GM18505 (cell line): ENCODE measurements at regions not wholly inside any gene's neighbourhood (a gene's known extent, or its start where the extent isn't known, plus 50 kb on each side); places are given as distances from the start of the nearest gene placed in this dataset.
"Not testable (repeated sequence)": the region's sequence is repeated elsewhere in the genome, so short reads cannot be mapped to it uniquely, and the experiment has no call there.

ENCODE experiments used
- ATAC-seq: cut with Tn5 transposase; IDR thresholded peaks from one replicate; pipeline ENCODE4 v1.9.1; 2021; ENCODE audit not compliant: unreplicated experiment

DNA sequence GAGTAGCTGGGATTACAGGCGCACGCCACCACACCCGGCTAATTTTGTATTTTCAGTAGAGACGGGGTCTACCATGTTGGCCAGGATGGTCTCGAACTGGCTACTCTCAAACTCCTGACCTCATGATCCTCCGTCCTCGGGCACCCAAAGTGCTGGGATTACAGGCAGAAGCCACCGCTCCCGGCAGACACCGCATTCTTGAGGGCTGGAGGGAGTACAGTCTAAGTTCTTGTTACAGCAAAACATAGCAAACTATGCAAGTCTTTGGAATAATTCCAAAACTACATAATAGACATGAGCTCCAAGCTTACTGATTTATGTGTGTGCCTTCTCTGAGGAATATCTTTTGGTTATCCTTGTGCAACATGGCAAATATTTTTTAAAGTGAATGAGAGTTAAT lies 299.1 kb upstream of the ZNF658 start:
- not testable (repeated sequence) for ATAC-seq

DNA sequence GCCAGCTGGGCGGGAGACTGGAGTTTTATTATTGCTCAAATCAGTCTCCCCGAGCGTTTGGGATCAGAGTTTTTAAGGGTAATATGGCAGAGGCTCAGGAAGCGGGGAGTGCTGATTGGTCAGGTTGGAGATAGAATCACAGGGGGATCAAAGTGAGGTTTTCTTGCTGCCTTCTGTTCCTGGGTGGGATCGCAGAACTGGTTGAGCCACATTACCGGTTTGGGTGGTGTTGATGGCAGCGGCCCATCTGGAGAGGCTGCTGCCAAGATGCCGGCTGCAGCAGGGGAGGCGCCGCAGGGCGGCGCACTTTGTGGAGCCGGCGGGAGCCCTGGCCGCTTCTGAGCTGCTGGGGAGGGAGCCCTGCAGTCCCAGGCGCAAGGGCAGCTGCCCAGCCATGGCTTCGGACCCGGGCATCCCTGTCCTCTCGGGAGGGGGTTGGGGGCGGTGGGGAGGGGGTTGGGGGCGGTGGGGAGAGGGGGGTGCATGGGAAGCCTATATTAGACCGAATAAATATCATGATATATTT lies 268.9 kb upstream of the ZNF658 start:
- not testable (repeated sequence) for ATAC-seq

DNA sequence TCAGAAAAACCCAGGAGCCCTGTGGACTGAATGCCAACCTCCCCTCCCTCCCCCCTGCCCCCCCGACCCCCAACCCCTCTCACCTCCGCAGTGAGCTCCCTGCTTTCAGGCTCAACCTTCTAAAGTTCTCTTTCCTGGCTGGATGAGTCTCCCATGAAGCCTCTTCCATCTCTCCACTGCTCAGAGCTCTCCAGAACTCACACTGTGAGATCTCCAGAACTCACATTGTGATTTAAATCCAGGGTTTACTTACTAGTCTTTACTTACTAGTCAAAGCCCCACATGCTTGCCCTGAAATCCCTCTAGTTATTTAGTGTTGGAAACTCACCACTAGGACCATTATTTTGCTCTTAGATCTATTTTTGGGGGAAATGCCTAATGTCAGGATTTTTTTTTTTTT lies 252.8 kb upstream of the ZNF658 start:
- ATAC-seq, result not testable (repeated sequence)

DNA sequence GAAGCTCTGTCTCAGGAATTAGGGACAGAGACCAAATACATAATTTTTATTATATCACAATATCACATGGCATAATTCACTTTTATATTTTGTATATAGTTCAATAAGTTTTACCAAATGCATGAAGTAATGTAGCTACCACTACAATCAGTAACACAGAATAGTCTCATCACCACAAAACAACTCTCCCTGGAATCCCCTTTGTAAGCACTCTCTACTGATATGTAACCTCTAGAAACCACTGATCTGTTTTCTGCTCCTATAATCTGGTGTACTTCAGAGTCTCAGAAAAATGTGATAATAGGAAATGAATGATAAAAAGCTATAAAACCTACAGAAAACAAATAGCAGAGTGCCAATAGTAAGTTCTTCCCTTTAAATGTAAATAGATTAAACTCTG lies 210.3 kb upstream of the ZNF658 start:
- not testable (repeated sequence) for ATAC-seq

DNA sequence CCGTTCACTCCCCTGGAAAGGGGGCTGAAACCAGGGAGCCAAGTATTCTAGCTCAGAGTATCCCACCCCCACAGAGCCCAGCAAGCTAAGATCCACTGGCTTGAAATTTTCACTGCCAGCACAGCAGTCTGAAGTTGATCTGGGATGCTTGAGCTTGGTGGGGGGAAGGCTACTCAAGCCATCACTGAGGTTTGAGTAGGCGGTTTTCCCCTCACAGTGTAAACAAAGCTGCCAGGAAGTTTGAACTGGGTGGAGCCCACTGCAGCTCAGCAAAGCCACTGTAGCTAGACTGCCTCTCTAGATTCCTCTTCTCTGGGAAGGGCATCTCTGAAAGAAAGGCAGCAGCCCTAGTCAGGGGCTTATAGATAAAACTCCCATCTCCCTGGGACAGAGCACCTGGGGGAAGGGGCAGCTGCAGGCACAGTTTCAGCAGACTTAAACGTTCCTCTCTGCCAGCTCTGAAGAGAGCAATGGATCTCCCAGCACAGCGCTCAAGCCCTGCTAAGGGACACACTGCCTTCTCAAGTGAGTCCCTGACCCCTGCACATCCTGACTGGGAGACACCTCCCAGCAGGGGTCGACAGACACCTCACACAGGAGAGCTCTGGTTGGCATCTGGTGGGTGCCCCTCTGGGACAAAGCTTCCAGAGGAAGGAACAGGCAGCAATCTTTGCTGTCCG lies 204.8 kb upstream of the ZNF658 start:
- not testable (repeated sequence) for ATAC-seq

DNA sequence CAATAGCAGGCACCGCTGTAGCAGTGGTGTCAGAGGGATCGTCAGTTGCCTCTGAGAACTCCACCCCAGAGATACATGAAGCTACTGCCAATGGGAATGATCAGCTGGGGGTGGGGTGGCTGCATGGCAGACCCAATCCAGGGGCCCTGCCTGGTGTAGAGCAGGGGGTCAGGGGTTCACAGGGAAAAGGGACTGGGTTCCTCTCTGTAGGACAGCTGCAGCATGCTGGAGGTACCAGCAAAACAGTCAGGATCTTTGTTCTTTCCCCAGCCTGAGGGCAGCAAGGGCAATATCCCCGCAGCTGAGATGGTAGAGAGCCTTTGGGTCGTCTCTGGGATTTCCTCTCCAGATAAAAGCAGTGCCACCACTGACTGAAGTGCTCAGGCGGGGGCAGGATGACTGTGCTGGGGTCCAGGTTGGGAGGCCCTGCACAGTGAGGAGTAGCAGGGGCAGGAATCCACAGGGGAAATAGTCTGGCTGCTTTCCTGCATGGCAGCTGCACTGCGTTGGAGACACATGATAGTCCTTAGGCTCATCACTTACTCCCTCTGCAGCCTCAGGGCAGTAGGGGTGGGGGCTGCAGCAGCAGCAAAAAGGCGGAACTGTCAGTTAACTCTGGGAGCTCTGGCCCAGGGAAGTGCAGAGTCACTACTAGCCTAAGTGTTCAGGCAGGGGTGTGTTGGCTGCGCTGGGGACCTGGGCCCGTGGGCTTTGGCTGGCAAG lies 203.0 kb upstream of the ZNF658 start:
- ATAC-seq, result not testable (repeated sequence)

DNA sequence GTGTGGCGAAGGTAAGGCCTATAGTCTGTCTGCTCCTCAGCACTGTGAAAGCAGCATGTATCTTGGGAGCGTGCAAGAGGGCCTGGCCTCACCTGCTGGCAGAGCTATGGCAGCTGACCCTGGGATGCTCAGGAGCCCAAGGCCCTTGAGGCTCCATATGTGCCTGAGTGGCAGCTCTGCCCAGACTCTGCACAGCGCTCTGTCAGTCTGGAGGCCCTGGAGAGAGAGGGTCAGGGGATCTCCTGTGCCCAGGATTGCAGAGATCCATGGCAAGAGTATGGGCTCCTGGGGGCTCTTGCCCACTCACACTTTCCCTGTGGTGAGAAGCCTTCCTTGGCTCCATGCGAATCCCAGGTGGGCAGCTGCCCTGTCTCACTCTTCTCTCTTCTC lies 202.5 kb upstream of the ZNF658 start:
- not testable (repeated sequence) for ATAC-seq

DNA sequence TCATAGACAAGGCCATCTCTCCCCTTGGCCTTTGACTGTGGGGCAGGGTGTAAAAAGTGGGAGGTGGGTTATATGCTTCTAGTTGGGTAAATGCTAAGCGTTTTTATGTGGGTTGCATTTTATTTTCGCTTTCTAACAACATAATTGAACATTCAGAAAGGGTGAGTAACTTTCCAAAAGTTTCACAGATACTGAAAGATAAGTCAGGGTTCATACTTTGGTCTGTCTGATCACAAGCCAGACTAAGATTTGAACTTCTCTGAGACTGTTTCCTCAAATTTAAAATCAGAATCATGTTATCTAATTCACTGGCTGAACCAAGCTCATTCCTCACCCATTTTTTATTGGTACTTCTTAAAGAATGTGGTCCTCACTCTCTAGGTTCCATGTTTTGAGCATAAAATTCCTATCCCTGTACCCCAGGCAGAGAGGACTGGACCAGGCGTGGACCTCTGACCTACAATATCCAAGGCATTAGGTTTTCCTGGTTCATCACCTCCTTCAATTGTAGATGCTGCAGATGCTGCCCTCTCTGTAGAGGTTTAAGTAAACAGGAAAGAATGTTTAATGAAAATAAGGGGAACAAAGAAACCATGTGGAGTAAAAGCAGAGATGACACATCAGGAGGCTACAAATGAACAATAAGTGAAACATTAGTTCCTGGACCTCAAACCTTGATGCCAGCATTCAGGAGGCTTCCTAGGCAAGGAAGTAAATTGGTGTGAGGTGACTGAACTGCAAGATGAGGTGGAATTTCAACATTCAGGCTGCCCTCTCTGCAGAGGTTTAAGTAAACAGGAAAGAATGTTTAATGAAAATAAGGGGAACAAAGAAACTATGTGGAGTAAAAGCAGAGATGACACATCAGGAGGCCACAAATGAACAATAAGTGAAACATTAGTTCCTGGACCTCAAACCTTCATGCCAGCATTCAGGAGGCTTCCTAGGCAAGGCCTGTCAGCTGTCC lies 198.8 kb upstream of the ZNF658 start:
- ATAC-seq, result not testable (repeated sequence)

DNA sequence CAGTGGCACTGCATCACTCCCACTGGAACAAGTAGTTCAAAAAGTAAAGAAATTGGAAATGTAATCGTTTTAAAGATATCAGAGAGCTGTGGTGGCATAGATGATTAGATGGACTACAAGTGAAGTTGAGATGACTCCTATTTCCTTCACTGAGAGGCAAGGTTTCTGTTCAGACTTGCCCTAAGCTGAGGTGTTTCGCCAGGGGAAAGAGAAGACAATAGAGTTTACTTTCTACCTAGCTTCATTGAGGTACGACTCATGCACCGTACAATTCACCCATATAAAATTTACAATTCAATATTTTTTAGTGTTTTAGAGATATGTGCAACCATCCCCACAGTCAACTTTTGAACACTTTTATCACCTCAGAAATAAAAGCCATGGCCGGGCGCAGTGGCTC lies 189.0 kb upstream of the ZNF658 start:
- ATAC-seq, result not testable (repeated sequence)

DNA sequence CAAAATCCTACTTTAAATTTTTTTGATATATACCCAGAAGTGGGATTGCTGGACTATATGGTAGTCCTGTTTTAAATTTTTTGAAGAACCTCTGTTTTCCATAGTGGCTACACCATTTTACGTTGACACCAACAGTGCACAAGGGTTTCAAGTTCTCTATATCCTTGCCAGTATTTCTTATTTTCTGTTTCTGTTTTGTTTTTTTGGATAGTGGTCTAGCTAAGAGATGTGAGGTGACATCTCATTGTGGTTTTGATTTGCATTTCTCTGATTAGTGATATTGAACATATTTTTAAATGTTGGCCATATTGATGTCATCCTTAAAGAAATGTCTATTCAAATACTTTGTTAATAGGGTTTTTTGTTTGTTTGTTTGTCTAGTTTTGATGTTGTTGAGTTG lies 187.7 kb upstream of the ZNF658 start:
- peak; percentile 72 for ATAC-seq

DNA sequence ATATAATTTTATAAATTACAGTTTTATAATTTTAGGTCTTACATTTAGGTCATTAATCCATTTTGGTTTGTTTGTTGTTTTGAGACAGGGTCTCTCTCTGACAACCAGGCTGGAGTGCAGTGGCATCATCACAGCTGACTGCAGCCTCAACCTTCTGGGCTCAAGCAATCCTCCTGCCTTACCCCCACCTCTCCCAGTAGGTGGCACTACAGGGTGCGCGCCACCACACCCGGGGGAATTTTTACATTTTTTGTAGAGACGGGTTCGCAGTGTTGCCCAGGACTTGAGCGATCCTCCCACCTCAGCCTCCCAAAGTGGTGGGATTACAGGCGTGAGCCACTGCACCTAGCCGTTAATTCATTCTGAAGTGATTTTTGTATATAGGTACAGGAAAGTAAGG lies 187.0 kb upstream of the ZNF658 start:
- peak; percentile 54 for ATAC-seq

DNA sequence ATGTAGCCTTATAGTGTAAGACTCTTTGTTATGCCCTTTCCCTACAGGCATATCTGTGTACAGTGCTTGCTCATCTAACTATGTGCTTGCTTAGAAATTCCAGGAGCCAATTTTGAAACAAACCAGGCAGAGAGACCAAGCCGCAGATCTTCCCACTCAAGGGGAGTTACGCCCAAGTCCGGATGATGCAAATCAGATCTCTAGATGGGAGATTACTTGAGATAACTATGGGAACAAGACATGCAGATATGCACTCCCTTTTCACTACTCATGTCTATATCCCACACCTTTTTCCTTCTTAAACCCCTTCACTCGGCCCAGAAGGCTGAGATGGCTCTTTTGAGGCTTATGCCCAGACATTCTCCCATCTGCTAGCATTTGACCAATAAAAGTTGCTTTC lies 179.7 kb upstream of the ZNF658 start:
- not testable (repeated sequence) for ATAC-seq

DNA sequence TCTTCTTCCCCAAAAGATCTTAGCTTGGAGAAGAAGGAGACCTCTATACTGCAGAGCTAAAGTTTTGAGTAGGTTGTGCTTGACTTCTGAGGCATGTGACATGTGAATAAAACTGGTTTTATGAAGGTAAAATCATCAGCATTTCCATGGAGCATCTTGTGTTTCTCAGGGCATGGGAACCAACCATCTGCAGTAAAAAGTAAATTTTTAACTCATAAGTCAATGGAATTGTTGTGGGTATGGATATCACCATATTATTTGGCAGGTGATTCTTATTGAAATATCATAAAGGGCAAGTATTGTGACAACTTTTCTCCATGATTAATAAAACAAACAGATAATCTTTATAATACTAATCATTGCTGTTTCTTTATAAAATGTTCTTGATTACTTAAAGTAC lies 173.0 kb upstream of the ZNF658 start:
- ATAC-seq, result not testable (repeated sequence)

DNA sequence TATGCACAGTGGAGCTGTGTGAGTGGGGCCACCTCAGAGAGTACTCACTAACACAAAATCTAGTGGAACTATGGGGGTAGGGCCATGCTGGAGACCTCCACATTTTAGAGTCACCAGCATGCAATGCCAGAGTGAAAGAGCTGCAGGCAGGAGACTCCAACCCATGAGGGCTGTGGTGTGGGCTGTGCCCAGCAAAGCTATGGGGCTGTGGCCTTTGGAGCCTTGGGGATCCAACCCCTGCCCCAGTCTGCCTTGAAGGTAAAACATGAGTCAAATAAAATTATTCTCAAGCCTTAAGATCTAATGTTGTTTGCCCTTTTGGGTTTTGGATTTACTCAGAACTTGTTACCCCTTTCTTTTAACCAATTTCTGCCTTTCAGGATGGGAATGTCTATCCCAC lies 163.8 kb upstream of the ZNF658 start:
- not testable (repeated sequence) for ATAC-seq

DNA sequence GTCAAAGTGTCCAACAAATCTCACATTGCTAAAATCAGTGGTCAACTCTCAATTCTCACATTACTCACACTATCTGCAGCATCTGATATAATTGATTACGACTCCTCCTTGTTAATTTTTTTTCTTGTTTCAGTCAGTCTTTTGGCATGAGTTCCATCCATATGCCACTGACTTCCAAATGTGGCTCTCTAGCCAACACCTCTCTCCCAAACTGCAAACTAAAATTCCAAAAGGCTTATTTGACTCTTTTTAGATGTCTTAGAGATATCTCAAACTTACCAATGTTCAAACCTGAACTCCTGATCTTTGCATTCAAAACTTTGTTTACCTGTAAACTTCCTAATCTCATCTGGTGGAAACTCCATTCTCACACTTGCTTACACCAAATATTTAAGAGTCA lies 162.1 kb upstream of the ZNF658 start:
- ATAC-seq, result not testable (repeated sequence)

DNA sequence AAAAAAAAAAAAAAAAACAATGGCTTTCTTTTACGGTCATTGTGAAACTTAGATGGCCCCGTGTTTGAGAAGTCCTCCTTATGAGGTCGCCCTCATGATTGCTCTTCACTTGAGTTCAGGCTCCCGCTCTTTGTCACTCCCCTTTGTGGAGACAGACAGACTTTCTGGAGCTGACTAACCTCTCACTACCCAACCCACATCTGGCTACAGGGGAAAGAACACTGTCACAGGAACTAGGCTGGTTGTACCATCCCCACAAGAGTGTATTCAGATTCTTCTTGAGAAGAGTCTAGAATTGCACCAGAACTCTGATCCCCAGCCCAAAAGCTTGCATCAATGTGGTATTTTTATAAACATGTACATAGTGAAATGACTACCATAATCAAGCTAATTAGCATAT lies 160.4 kb upstream of the ZNF658 start:
- not testable (repeated sequence) for ATAC-seq

DNA sequence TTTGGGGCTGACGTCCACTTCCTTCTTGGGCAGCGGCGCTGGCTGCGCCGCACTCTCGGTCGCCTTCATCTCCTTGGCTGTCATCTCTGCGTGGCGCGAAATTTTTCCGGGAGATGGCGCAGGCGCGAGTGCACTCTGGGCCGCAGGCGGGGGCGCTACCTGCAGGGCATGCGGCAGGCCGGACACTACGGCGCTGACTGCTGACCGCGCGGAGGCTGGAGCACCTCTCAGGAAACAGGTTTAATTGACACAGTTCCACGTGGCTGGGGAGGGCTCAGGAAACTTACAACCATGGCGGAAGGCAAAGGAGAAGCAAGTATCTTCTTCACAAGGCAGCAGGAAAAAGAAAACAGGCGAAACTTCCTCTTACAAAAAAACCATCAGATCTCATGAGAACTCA lies 154.7 kb upstream of the ZNF658 start:
- not testable (repeated sequence) for ATAC-seq

DNA sequence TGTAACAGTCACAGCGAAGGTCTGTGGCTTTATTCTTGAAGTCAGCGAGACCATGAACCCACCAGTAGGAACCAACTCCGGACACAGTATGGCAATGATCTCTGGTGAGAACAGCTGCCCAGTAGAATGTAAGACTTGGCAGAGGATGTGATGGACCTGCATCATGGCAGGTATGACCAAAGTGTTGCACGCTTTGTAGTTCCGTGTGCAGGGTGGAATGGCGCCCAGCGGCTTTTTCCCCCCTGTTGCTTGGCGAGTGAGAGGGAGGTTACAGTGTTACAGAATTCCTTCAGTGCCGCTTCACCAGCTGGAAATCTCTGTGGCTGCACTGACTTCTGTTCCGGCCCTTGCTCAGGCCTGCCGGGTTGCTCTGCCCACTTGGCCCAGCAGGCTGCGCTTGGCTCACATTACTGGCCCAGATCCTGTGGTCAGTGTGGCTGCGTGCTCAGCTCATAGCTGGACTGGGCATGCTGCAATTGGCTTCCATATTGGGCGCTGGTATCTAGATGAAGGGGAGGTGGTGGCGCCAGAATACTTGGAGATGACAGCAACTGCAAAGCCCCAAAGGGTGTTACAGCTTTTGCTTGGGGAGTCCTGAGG lies 148.1 kb upstream of the ZNF658 start:
- not testable (repeated sequence) for ATAC-seq

DNA sequence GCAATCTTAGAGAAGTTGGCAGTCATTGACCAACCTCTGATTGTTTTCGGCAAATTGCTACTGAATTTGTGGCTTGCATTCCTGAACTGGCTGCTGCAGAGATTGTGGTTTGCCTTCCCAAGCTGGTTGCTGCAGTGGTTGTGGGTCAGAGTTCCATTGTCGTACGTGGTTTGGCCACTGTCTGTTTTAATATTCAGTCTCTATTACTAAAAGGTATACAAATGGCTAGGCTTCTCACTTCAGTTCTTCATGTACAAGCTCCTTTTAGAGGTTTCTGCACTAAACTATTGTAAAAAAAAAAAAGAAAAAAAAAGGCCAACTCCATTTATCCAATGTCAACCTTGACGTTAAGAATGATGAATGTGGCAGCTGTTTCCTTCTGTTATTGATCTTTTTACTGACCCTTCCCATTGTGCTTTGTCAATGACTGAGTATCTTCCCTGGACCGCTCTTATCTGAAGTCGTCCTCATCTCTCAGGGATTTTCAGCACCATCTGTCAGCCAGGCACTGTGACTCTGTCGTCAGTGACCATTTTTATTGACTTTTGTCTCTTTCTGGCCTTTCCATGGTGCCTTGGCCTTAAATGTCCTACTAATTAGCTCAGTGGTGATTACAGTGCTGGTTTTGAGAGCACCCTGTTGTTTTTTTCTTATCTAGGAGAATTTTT lies 140.6 kb upstream of the ZNF658 start:
- not testable (repeated sequence) for ATAC-seq
